Upper lobe of left lung (tissue), 4 donors: ENCODE measurements at regions not wholly inside any gene's neighbourhood (a gene's known extent, or its start where the extent isn't known, plus 50 kb on each side); places are given as distances from the start of the nearest gene placed in this dataset.

Experiments
- POLR2A ChIP-seq, 4 donors: fragments of 450-650 bp; IDR thresholded peaks; one replicate each; pipeline ENCODE4 v1.5.1; 2016 to 2017; ENCODE audit warnings: antibody characterized with exemption in 4 of 4, mild to moderate bottlenecking in 2 of 4
- POLR2AphosphoS5 ChIP-seq, 2 donors: sonication (generic); formaldehyde crosslinking; IDR thresholded peaks; one replicate each; pipeline ENCODE4 v1.5.1; 2017; ENCODE audit warnings: antibody characterized with exemption in 2 of 2
- TF ChIP-seq, protein P1 (sequence below), 6 experiments: fragments of 450-650 bp in 4 of 6; fragments of 200-600 bp in 2 of 6; sonication (generic) in 2 of 6; IDR thresholded peaks; one replicate each; pipeline ENCODE4 v1.5.1; 2016 to 2019; ENCODE audit warnings: antibody characterized with exemption in 6 of 6

DNA sequence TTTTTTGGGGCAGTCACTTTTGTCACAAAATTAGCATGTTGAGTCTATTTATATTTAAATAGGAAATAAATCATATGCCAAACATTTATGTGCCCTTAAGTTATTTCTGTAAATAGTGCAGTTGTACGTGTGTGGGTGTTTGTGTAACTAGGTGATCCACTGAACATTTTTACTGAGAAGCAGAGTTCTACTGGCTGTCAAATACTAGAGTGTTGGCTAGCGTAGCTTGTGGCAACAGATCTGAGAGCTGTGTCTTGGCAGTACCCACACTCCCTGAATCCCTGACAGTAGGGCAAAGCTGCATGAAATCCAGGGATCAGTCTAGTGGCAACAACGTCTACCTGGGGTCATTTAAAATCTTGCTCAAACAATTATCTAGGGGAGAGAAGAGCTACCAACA, 273.1 kb upstream of the SLC8A1 start:
- TF ChIP-seq POLR2A (IDR thresholded peaks at IDR 0.05) (no peak), POLR2AphosphoS5 (IDR thresholded peaks at IDR 0.05) (no peak)
- TF ChIP-seq, protein P1, sequence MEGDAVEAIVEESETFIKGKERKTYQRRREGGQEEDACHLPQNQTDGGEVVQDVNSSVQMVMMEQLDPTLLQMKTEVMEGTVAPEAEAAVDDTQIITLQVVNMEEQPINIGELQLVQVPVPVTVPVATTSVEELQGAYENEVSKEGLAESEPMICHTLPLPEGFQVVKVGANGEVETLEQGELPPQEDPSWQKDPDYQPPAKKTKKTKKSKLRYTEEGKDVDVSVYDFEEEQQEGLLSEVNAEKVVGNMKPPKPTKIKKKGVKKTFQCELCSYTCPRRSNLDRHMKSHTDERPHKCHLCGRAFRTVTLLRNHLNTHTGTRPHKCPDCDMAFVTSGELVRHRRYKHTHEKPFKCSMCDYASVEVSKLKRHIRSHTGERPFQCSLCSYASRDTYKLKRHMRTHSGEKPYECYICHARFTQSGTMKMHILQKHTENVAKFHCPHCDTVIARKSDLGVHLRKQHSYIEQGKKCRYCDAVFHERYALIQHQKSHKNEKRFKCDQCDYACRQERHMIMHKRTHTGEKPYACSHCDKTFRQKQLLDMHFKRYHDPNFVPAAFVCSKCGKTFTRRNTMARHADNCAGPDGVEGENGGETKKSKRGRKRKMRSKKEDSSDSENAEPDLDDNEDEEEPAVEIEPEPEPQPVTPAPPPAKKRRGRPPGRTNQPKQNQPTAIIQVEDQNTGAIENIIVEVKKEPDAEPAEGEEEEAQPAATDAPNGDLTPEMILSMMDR (IDR thresholded peaks at IDR 0.05) = no peak
